ENCODE measurements at regions not wholly inside any gene's neighbourhood (a gene's known extent, or its start where the extent isn't known, plus 50 kb on each side); places are given as distances from the start of the nearest gene placed in this dataset.
"Not testable (repeated sequence)": the region's sequence is repeated elsewhere in the genome, so short reads cannot be mapped to it uniquely, and the experiment has no call there.

DNA sequence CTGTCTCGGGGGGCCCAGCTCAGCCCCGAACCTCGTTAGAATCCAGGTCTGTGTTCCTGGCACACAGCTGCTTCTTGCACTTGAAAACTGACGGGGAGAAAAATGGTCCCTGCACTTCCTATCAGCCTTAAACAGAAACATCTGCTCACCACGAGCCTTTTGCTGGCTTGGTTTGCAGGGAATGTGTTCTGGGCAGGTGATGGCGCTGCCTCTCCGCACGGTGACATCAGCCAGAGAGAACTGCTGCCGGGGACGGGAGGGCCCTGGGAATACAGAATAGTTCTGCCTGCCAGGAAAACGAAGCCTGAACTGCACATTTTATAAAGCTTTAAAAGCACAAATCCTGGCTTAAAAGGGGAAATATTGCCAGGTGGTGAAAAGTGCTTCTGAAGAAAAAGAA is 622.5 kb downstream of the TYW1 start:
- DNase-seq (ENCODE audit: low spot score) = peak; percentile 81

DNA sequence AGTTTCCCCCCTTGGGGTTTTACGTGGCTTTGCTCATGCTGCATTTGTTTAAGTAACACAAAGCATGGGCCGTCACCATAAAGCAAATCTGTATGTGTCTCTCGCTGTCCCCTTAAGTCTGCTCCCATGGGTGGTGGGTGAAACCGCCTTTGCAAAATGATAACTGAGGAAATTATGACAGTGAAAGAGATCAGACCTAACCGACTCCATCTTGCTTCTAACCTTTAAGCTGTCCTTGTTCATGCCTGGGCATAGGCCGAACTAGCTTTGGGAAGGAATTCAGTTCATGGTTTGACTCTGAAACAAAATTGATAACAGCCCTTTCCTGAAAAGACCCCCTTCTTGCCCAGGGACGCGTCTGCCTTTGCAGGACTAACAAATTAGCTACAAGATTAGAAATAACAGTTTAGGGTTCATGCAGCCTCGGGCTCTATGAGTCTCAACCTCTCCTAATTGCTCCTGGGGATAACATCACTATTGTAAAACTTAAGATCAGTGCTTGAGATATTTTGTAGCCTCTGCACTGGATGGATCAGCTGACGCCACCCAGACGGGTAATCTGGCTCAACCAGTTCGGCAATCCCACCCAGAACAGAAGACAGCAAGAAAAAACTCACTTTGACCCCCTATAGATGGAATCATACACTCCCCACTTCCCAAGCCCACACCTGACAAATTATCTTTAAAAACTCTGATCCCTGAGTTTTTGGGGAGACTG is 623.7 kb downstream of the TYW1 start:
- DNase-seq (ENCODE audit: low spot score) = no peak

DNA sequence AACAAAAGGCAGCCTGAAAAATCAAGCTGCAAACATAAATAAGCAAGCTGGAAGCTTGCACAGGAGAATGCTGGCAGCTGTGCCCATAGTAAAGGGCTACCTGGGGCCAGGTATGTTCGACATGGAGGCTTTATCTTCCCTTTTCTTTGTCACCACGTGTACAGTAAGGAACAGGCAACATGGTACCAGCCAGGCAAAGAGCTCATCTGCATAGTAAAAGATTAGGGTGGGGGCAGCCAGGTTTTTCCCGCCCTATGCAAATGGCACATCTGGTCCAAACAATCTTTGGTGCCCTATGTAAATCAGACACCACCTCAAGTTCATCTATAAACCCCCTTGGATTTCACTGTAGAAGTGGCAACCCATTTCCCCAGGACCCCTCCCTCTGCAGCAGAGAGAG is 625.1 kb downstream of the TYW1 start:
- DNase-seq (ENCODE audit: low spot score) = no peak

DNA sequence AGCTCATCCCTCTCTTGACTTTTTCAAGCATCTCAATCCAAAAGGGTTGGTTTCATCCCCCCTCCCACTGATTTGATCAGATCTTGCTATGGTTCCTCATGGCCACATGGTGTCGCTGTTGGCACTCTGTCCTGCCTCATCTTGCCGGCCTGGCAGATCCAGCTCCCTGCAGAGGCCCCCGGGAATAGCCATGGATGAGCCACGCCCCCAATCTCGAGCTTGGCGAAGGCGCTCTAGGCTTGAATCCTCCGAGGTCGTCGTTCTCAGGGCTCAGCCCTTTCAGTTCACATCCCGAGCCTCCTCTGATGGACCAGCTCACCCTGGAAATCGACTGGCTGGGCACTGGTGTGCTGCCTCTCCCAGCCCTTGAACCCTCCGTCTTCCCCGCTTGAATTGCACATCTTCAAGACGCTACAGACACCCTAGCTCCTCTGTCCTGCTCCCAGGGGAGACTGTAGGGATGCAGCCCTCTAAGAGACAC is 628.7 kb downstream of the TYW1 start:
- DNase-seq (ENCODE audit: low spot score) = peak; percentile 84

DNA sequence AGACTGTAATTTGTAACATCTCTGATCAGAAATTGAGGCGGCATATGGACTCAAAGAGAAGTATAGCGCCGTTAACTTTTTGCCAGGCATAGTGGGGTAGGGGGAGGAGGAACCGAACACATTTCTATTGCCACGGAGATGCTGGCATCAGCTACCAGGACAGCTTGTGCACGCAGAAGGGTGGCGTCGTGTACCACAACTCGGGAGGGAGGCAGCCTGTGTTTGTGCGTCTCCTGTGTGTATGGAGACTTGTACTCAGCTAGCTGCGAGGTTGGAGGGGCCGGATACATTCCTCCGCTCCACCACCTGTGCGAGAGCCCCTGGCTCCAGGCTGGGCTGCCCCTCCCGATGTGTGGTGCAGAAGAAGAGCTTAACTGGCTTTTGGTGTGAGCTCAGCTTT is 634.8 kb downstream of the TYW1 start:
- DNase-seq (ENCODE audit: low spot score) = no peak

DNA sequence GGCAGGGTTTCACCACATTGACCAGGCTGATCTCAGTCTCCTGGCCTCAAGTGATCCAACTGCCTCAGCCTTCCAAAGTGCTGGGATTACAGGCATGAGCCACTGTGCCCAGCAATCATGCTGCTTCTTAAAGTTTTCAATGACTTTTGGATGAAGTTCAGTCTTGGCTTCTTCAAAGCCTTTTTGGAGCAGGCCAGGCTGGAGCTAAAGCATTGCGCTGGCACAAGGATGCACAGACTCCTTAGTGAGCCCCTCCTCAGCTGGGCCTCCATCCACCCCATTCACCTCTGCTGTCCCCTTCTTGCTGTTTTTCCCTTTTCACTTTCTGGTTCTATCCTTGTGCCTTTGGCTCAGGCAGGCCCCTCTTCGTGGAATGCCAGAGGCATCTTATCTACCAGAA is 638.6 kb downstream of the TYW1 start:
- no peak for DNase-seq (ENCODE audit: low spot score)

DNA sequence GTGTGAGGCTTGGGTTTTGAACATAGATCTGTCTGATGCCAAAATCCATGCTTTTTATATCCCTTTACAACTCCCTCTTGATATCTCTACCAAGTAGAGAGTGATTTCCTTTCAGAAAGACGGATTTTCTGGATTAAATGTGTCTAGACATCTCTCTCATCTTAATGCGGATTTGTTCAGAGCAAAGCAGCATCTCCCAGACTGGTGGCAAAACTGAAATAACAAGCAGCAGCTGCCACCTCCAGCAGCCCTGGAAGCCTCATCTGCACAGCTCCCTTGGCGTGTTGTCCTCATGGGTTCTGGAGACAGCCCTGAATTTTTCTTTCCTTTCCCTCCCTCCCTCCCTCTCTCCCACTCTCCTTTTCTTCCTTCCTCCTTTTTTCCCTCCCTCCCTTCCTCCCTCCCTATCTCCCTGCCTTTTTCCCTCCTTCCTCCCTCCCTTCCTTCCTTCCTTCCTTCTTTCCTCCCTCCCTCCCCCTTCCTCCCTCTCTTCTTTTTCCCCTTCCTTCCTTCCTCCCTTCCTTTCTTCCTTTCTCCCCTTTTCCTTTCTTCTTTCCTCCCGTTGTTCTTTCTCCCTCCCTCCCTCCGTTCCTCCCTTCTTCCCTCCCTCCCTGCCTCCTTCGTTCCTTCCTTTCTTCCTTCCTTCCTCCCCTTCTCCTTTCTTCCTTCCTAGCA is 639.9 kb downstream of the TYW1 start:
- DNase-seq (ENCODE audit: low spot score) = no peak

DNA sequence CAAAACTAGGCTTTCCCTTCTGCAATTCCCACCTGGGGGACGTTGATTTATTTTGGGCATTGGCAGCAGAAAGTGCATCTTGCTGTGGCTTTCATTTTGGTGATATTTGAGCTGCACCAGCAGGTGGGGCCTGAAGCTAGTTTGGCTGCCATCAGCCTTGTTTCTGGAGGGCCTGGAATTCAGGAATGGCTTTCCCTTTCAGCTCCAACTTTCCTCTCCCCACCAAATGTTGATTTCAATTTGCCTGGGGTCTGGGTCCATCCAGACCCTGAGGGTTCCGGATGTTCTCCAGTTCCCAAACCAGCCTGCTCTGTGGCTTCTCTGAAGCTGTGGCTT is 640.4 kb downstream of the TYW1 start:
- DNase-seq (ENCODE audit: low spot score) = no peak

DNA sequence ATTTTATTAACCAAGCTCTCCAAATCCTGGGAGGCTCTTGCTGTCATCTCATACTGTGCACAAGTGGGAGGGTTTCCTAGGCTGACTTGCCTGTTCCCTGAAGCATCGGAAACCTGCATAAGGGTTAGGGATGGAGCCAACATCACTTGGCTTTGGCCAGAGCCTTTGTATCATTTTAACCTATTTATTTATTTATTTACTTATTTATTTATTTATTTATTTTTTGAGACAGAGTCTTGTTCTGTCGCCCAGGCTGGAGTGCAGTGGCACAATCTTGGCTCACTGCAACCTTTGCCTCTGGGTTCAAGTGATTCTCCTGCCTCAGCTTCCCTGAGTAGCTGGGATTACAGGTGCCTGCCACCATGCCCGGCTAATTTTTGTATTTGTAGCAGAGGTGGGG is 645.9 kb downstream of the TYW1 start:
- DNase-seq (ENCODE audit: low spot score) = not testable (repeated sequence)

DNA sequence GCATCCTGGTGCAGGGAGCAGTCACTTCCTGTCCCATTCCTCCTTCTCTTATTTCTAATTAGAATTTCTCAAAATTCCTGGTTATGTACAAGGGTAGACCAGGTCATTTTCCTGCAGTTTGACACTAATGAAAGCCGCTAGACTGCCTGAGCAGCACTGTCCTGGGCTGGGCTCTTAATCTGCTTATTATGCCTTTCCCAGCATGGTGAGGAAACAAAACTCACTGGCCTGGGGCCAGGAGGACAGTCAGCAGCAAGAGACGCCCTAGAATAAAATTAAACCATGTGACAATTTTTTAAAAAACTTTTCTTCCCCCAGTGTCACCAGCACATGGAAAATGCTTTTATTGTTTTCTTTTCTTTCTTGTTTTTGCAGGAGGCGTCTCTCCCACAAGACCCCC is 647.5 kb downstream of the TYW1 start:
- no peak for DNase-seq (ENCODE audit: low spot score)

DNA sequence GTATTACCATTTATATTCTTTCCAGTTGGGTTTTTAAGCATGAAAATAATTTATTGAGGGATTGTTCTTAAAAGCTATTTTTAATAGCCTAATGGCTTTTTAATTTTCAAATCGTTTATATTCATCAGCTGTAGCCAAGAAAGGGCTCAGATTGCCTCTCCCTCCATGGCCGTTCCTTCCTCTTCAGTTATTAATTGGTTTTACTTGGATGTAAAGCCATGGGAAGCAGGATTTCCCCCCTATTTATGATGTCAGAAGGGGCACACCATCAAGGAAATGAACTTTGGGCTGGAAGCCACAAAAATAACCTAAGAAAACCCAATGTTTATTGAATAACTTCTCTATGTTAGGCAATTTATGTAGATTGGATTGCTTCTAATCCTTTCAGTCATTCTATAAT is 656.3 kb downstream of the TYW1 start:
- DNase-seq (ENCODE audit: low spot score) = no peak

DNA sequence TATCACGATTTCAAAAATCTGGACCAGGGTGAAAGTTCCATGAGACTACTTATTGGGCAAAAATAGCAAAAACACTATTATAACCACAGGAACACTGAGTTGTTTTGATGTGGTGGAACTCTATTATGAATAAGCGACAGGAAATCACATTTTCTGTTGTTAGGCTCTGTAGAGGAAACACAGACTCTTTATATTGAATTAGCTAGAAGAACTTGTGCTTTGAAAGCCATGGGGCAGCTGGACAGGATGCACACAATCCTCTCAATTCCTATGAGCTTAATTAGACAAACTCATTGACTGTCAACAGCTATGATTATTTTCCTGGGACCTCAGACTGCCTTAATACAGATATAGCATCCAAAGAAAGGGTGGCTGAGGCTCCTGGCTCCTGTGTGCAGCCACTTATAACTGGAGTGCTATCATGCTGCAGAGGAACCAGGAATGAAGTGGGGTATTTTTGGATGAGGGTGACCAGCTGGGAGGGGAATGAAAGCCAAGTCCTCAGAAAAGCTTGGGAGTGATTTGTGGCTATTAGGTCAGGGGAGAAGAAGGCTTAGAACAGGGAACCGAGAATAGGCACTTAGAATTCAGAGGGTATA is 657.3 kb downstream of the TYW1 start:
- no peak for DNase-seq (ENCODE audit: low spot score)

DNA sequence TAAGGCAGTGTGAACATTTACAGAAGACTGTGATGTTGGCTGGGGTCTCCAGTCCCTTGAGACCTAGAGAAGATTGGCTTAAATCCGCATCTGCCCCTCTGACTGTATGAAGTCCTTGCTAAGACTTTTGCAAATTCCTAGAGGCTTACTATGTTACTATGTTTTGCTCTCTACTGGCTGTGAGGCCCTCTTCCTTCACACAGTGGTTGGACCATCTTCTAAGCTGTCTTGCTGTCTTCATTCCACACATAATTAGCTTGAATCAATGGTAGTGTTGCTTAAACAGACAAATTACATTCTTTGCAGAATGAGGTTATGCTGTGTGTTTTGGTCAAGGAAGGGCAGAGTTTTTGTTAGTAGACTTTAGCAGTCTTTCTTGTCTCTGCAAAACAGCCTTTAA is 658.0 kb downstream of the TYW1 start:
- no peak for DNase-seq (ENCODE audit: low spot score)

DNA sequence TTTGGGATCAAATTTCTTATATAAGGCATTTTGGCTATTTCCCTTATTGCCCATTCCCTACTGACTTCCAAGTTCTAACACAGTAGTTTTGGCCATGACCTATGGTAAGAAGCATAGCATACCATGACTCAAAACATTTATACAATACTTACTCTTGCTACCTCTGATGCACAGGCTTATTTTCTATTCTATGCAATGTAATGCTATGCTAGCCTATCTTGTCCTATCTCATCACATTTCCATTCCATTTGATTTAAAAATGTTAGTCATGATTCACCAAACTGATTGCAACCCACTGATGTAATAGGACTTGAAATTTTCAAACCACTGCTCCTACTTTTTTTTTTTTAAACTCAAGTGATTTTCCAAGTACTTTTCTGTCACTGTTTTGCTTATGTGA is 658.5 kb downstream of the TYW1 start:
- DNase-seq (ENCODE audit: low spot score) = no peak

DNA sequence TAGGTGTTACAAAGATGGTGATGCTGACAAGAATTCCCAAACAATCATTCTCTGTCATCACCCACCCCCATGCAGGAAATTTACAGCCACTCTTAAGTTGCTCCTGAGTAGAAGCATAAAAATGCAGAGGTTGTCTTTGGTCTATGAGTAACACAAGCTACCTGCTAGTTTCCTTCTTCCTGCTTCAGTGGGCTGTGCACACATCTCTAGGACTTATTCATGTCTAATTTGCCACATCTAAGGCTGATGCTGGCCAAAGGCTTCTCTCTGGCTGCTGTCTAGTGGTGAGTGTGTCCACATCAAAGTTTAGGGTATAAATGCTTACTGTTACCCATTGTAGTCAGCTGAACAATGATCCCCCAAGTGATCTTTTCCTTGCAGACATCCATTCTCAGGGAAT is 662.5 kb downstream of the TYW1 start:
- no peak for DNase-seq (ENCODE audit: low spot score)

DNA sequence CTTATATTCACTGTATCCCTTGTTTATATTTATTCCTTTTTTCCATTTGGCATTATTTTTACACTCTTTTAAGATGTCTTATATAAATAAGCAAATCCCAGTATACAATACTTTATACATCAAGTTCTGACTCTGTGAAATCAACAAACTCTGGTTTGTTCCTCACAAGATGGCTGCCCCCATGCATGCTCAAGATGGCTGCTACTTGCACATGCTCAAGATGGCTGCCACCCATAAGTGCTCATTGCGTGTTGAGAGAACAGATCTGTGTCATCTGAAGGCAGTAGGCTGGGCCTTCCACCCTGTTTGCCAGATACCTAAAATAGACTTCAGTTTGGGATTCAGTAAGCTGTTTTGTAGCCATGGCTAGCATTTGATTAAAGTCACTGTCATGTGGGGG is 666.2 kb downstream of the TYW1 start:
- no peak for DNase-seq (ENCODE audit: low spot score)

DNA sequence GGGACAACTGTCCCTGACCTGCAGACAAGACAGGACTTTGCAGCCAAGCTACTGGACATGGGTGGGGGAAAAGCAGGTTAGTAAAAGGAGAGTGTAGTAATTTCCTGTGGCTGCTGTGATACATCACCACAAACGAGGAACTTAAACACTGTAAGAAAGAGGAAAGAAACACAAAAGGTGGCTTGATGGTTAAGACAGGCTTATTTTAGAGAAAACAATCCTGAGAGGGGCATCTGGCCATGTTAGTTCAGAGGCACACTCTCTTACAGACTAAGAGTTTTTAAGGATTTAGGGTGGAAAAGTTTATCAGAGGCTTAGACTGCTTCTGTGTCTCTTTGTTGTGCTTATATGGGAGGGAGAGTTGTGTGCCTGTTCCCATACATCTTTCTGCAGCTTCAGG is 667.0 kb downstream of the TYW1 start:
- no peak for DNase-seq (ENCODE audit: low spot score)

DNA sequence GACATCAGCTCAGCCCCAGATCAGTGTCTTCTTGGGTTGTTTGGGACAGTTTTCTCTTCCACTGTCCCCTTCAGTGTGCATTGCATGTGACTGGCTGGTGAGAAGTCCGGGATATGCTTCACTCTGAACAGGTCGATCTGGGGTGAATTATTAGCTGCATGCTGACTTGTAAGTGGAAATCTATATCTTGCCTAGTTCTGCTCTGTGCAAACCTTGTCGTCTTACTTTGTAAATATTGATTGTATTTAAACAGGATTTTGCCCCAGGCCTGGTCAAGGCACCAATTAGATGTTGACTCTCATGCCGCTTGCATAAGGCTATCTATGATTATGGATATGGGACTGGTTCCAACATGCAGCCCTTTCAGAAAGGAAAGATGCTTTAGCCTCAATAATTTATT is 669.7 kb downstream of the TYW1 start:
- not testable (repeated sequence) for DNase-seq (ENCODE audit: low spot score)

DNA sequence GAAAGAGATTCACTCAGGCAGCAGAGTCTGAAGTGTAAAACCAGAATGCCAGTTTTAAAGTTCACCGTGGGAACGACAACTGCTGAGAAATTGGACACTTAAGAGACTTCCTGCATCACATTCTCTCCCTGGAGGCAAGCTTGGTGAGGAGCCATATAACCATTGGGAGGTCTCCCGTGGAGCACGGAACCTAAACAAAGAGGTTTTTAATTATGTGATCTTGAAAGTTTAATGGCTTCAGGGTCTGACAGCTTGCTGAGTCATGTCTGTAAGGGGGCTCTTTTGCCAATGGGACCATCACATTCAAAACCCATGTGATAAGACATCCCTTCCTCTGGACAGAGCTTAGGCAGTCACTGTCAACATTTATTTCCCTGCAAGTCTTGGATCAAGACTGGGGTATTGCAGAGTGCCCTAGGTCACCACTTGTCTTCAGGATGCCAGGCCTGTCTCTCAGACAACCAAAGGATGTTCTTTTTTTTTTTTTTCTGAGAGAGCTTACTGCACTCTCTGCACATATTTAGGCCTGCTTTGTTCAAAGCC is 674.4 kb downstream of the TYW1 start:
- no peak for DNase-seq (ENCODE audit: low spot score)

DNA sequence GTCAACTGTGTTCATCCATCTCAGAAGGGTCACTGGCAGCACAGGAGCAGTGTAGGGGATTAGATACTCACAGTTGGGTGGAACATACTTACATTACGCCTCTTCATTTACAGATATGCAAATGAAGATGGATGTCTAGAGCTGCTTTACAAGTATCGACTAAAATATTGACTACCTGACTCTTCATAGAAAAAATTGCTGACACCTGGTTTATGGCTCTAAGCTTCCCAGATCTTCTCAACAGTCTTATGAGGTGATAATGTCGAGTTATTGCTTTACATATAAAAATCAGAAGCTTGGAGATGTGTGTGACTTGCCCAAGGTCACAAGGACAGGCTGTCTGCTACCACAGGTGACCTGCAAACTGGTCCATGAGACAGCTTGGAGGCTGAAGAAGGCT is 677.2 kb downstream of the TYW1 start:
- no peak for DNase-seq (ENCODE audit: low spot score)

DNA sequence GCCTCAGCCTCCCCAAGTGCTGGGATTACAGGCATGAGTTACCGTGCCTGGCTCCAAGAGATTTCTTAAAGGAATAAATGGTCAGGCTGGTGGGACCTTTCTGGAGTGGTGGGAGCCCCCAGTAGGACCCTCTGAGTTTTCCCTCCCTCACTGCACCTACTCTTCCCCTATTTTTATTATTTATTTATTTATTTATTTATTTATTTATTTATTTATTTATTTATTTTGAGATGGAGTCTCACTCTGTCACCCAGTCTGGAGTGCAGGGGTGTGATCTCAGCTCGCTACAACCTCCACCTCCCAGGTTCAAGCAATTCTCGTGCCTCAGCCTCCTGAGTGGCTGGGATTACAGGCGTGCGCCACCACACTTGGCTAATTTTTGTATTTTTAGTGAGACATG is 678.2 kb downstream of the TYW1 start:
- DNase-seq (ENCODE audit: low spot score) = not testable (repeated sequence)

DNA sequence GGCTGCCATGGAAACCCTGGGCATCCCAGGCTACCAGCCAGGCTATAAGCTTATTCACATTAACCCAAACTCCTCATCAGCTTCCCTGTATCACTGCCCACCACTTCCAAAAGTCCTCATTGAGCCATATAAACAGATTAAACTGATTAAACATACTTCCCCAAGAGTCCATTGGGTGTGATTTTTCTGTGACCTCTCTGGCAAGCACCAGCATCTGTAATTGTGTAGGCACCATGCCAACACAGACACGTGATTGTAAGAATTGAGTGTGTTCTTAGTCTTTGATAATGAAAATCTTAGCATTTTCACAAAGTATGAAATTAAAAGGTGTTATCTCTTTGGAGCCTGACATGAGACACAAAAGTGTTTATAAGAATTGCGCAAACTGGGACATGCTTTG is 679.3 kb downstream of the TYW1 start:
- DNase-seq (ENCODE audit: low spot score) = no peak

DNA sequence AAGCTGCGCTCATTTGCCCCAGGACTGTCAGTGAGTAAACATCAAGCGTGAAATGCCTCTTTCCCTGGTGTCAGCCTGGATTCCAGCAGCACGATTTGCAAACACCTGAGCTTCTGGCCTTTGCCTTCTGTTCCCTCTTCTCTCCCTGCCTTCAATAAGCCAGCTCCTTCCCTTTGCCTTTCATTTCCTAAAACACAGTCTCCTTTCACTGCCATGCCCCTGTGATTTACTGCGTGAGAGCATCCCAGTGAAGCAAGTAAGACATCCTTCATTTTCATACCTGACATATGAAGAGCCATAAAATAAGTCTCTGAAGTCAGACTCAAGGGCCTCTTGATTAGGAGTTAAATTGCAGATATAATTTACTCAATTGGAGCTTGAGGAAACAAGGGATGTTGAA is 681.8 kb downstream of the TYW1 start:
- DNase-seq (ENCODE audit: low spot score) = no peak

Measured in left forelimb (tissue), 1 donor.